KG1 (cell line): ENCODE measurements at regions not wholly inside any gene's neighbourhood (a gene's known extent, or its start where the extent isn't known, plus 50 kb on each side); places are given as distances from the start of the nearest gene placed in this dataset.
A peak's percentile ranks its signal among the peaks of the same experiment; 100 is the strongest.

Experiments used
- DNase-seq: peaks from one replicate; lab custom pipeline; 2025; lab: John Stamatoyannopoulos, UW

DNA sequence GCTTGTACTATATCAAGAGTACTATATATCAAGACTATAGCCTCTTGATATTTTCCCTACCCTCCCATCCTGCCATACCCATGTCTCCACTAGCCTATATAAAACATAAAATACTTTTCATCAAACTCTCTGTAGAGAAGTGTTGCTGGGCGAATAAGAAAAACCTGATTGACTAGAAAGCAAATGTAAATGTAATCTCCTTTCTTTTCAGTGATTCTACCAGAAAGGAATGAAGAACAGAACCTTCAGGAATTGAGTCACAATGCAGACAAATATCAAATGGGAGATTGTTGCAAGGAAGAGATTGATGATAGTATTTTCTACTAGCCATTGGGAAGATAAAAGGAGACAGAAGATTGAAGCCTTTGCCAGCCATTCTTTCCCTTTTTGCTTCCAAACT lies 89.2 kb downstream of the KCNRG start:
- DNase-seq, result no peak

- DNase-seq, result peak; percentile 29
These were observed 91.3 kb downstream of the KCNRG start for GRCh38 chr13:50106559-50106958.

GRCh38 chr13:50107205-50107604 lies 92.0 kb downstream of the KCNRG start:
- no peak for DNase-seq

- no peak for DNase-seq
These were observed 99.7 kb downstream of the KCNRG start for GRCh38 chr13:50114961-50115360.

DNA sequence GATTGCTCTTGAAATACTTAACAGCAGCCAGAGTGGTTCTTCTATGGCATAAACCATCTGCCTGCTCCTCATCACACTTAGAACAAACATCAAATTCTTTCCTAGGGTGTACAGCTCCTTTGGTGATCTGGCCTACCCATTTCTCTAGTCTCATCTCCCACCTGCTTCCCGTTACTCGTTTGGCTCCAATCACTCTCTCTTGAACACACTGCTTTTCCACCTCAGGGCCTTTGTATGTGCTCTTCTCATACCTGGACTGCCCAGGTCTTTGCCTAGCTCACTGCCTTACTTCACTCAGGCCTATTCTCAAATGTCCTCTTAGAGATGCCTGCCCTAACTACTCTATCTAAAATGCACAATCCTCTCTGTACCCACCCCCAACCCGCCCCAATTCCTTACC lies 100.5 kb downstream of the KCNRG start:
- no peak for DNase-seq

DNA sequence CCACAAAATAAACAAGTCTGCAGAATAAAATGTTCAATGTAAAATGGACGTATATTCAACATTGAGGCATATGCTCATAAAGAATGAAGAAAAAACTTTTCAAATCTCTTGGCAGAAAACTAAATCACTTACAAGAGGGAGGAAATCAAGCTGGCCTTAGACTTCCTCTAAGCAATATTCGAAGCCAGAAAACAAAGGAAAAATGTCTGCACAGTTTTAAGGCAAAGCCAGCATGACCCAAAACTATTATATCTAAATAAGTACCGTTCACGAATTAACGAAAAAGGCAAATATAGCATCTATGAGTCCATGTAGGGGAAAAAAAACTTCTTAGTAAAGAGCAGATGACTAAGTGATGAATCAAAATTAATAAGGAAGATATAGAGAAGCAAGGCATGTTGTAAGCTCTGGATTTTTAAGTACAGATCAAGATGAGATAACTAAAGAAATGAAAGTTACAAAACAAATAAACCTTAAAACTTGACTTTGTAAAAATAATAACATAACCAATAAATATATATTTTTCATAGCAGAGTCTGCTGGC lies 101.3 kb downstream of the KCNRG start:
- no peak for DNase-seq

GRCh38 chr13:50119591-50119990 lies 104.3 kb downstream of the KCNRG start:
- DNase-seq, result no peak

- DNase-seq, result peak; percentile 47
These were observed 107.2 kb downstream of the KCNRG start for GRCh38 chr13:50122455-50122854.

DNA sequence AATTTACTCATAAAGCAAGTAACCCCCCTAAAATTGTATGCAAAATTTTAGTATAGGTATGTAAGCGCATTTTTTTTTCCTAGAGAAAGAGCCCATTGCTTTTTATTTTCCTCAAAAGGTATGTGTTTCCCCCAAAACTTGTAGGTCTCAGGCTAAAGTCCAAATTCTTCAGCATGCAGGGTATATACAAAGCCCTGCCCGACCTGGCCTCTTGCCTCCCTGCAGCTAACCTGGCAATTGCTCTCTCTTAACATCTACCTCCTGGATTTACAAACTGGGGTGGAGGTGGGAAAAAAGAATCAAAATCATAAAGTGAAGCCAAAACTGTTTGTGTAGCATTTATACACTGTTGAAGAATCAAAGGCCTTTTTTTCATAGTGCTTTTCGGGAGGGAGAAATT lies 107.8 kb downstream of the KCNRG start:
- no peak for DNase-seq

DNA sequence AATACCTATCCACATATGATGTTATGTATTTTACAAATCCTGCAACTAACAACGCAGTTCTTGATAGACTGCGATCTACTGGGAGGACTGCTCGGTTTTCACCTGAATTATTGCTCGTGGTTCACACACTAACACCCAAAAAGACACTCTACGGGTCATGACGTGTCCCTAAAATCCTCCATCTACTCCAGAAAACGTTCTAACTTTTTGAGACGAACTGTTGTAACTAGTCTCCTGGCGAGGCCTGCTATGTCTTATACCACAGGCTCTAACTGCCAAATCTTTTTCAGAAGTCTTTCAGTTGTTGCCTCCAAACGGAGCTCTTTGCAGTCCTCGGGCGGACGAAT lies 108.2 kb downstream of the KCNRG start:
- no peak for DNase-seq

- DNase-seq, result peak; percentile 78
These were observed 108.8 kb downstream of the KCNRG start for GRCh38 chr13:50123862-50124535.

DNA sequence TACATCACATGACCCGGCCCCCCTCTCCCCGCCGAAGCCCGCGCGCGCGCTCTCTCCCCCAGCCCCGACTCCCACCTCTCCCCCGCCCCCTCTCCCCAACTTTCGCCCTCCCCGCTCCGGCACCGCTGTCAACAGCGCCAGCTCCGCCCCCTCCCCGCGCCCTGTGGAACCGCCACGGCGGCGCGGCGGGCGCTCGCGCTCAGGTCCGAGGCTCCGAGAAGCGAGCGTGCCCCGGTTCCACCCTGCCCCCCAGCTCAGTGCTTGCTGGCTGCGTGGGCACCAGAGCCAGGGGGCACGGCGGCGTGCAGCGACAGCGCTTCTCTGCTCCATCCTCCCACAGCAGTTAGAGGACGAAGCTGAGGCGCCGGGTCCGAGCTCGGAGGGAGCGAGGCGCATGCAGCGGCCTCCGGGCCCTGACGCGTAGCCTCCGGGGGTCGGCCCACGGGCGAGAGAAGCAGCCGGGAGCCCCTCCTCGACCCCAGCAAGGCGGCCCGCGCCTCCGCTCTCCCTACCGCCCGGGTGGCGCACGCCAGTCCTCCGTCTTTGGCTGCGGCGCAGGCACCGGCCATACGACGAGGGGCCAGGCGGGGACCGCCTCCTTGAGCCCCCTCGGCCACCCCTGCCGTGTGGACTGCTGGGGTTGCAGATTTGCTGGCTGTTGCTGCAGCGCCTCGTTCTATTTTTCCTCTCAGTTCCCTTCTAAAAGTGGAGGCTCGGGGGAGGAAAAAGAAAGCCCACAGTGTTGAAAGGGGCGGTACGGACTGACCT lies 109.5 kb downstream of the KCNRG start:
- peak; percentile 78 for DNase-seq

- DNase-seq, result no peak
These were observed 110.0 kb downstream of the KCNRG start for GRCh38 chr13:50125304-50125553.

- DNase-seq, result peak; percentile 69
These were observed 110.5 kb downstream of the KCNRG start for GRCh38 chr13:50125554-50126262.

DNA sequence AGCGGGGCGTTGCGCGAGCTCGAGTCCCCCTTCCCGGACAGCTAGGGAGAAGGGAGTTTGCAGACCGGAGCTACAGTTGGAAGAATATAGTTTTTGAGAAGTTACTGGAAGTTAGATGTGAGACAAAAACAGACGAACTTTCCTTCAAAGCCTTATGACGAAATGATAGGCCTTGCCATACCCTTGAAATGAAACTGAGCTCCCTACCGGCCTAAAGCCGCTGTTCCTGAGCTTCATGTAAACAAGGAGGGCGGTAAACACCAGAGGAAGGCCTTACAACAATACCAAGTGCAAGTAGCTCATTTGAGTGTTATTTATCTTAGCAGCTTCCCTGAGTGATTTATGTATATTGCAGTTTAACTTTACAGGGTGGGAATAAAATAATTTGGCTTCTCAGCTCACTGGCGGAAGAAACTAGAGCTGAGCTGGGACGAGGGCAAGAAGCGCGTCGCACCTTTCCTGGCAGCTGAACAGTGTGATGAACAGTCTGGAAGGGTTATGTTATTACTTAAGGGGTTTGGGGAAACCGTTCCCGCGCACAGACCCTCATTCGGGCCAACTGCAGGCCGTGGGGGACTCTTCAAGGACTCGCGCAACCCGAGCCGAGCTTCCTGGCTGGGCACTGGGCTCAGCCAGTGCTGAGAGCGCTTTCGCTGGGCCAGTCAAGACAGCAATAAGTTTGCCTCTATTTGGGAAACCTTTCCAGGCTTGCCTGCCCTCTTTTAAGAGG lies 111.2 kb downstream of the KCNRG start:
- DNase-seq, result peak; percentile 45

GRCh38 chr13:50126993-50127725 lies 111.9 kb downstream of the KCNRG start:
- no peak for DNase-seq

DNA sequence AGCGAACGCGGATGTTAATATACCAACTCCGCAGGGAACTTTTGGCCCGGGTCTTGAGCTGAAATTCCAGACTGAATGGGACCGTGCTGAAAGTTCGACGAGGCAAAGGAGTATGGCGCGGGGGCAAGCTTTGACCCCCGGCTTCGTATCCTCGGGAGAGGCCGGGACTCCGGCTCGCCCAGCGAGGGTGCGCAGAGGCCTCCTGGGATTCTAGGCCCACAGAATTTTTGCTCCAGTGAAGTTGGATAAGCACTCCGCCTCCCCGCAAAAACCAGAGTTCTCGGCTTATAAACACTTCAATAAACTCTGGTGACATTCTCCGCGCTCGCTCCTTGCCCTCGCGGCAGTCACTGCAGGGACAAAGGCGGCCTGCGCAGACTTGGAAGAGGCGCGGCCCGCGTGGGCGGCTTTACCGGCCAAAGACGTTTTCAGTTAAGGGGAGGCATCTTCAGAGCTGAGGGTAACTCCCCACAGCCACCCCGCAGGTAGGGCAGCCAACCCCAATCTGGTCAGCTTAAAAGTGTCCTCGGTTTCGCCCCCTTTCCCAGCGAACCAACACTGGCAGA lies 112.6 kb downstream of the KCNRG start:
- DNase-seq, result no peak

- DNase-seq, result no peak
These were observed 113.2 kb downstream of the KCNRG start for GRCh38 chr13:50128428-50128931.

GRCh38 chr13:50129081-50129705 lies 113.9 kb downstream of the KCNRG start:
- DNase-seq, result no peak

DNA sequence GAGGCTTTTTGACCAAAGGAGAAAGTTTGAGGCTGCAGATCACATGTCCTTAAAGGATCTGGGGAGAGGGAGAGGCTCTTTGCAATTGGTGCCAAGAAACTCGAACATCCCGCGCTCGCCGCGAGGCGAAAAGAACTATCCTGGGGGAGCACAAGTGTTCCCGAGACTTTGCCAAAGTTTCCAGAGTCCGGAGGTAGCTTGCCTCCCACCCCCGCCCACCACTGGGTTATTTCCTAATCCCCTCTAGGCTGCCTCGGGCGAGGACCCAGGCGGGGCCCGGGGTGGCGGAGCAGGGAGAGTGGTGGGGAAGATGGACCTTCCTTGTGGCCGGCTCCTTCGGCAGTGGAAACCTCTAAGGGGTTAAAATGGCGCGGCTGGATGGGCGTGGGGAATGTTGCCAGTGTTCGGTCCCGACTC lies 114.5 kb downstream of the KCNRG start:
- DNase-seq, result no peak
